ENCODE measurements at regions not wholly inside any gene's neighbourhood (a gene's known extent, or its start where the extent isn't known, plus 50 kb on each side); places are given as distances from the start of the nearest gene placed in this dataset.

GRCh38 chr22:49479566-49479965, 348.1 kb downstream of the BRD1 start:
- no peaks in the 10 kb centered on the region for H3K4me1 Mint-ChIP-seq (ENCODE audit: low read depth)
- no peak for TF ChIP-seq CTCF (IDR thresholded peaks at IDR 0.05)
- peaks cover 4% of the 10 kb centered on the region; the same call in 1 of the 2 replicates for H3K27me3 Mint-ChIP-seq (ENCODE audit: insufficient read depth)
- peaks cover 13% of the 10 kb centered on the region for H3K36me3 Mint-ChIP-seq (ENCODE audit: low read depth)
- no peak overlapping the region for H3K4me3 Mint-ChIP-seq
- no peak for DNase-seq
- H3K9me3 Mint-ChIP-seq, result peaks cover 73% of the 10 kb centered on the region
- H3K27ac Mint-ChIP-seq, result no peak overlapping the region

GRCh38 chr22:49476800-49477400, 350.8 kb downstream of the BRD1 start:
- peaks cover 13% of the 10 kb centered on the region for H3K36me3 Mint-ChIP-seq (ENCODE audit: low read depth)
- no peak for TF ChIP-seq CTCF (IDR thresholded peaks at IDR 0.05)
- H3K4me1 Mint-ChIP-seq (ENCODE audit: low read depth), result no peaks in the 10 kb centered on the region
- H3K9me3 Mint-ChIP-seq, result peaks cover 73% of the 10 kb centered on the region
- no peak overlapping the region for H3K4me3 Mint-ChIP-seq
- H3K27me3 Mint-ChIP-seq (ENCODE audit: insufficient read depth), result peaks cover 2% of the 10 kb centered on the region; the same call in 1 of the 2 replicates
- no peak for DNase-seq
- no peak overlapping the region for H3K27ac Mint-ChIP-seq

GRCh38 chr22:49476176-49476575, 351.5 kb downstream of the BRD1 start:
- no peaks in the 10 kb centered on the region for H3K4me1 Mint-ChIP-seq (ENCODE audit: low read depth)
- no peak overlapping the region for H3K4me3 Mint-ChIP-seq
- peaks cover 2% of the 10 kb centered on the region; the same call in 1 of the 2 replicates for H3K27me3 Mint-ChIP-seq (ENCODE audit: insufficient read depth)
- TF ChIP-seq CTCF (IDR thresholded peaks at IDR 0.05), result no peak
- H3K36me3 Mint-ChIP-seq (ENCODE audit: low read depth), result peaks cover 13% of the 10 kb centered on the region
- DNase-seq, result no peak
- H3K9me3 Mint-ChIP-seq, result peaks cover 69% of the 10 kb centered on the region
- H3K27ac Mint-ChIP-seq, result no peak overlapping the region

- no peak overlapping the region for H3K27ac Mint-ChIP-seq
- peaks cover 18% of the 10 kb centered on the region for H3K36me3 Mint-ChIP-seq (ENCODE audit: low read depth)
- H3K4me1 Mint-ChIP-seq (ENCODE audit: low read depth), result no peaks in the 10 kb centered on the region
- TF ChIP-seq CTCF (IDR thresholded peaks at IDR 0.05), result no peak
- H3K9me3 Mint-ChIP-seq, result peaks cover 71% of the 10 kb centered on the region
- H3K27me3 Mint-ChIP-seq (ENCODE audit: insufficient read depth), result peaks cover 2% of the 10 kb centered on the region; the same call in 1 of the 2 replicates
- no peak for DNase-seq
- no peak overlapping the region for H3K4me3 Mint-ChIP-seq
Observed at GRCh38 chr22:49475253-49475652, 352.4 kb downstream of the BRD1 start.

- Mint-ChIP-seq H3K4me1 (ENCODE audit: low read depth) (no peaks in the 10 kb centered on the region), H3K27me3 (ENCODE audit: insufficient read depth) (peaks cover 1% of the 10 kb centered on the region; the same call in 1 of the 2 replicates), H3K27ac (no peak overlapping the region), H3K4me3 (no peak overlapping the region), H3K9me3 (peaks cover 68% of the 10 kb centered on the region), H3K36me3 (ENCODE audit: low read depth) (peaks cover 18% of the 10 kb centered on the region)
- no peak for DNase-seq
- no peak for TF ChIP-seq CTCF (IDR thresholded peaks at IDR 0.05)
Observed at GRCh38 chr22:49473286-49473685, 354.4 kb downstream of the BRD1 start.
